ENCODE measurements at regions not wholly inside any gene's neighbourhood (a gene's known extent, or its start where the extent isn't known, plus 50 kb on each side); places are given as distances from the start of the nearest gene placed in this dataset.

DNA sequence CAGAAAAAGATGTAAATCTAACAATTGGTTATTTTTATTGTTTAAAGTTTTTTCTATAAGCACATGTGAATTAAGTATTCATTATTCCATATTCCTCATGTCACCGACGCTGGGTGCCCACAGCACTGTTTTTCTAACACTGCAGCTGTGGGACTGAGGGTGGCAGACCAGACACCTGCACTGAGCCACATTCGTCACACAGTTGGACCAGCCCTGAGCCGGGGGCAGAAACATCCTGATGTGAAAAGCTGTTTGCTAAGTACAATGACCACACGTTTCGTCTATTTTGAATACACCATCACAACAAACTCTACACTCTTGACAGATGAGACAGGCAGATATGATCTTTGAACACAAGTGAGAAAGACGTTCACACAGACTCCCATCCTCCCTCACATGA lies 749.5 kb downstream of the KCNJ18 start:
- no peaks in the 10 kb centered on the region for H3K27me3 Mint-ChIP-seq (ENCODE audit: low read depth)
- H3K27ac Mint-ChIP-seq (ENCODE audit: unreplicated experiment): no peak overlapping the region
- H3K4me3 Mint-ChIP-seq: no peak overlapping the region
- TF ChIP-seq, protein P1, sequence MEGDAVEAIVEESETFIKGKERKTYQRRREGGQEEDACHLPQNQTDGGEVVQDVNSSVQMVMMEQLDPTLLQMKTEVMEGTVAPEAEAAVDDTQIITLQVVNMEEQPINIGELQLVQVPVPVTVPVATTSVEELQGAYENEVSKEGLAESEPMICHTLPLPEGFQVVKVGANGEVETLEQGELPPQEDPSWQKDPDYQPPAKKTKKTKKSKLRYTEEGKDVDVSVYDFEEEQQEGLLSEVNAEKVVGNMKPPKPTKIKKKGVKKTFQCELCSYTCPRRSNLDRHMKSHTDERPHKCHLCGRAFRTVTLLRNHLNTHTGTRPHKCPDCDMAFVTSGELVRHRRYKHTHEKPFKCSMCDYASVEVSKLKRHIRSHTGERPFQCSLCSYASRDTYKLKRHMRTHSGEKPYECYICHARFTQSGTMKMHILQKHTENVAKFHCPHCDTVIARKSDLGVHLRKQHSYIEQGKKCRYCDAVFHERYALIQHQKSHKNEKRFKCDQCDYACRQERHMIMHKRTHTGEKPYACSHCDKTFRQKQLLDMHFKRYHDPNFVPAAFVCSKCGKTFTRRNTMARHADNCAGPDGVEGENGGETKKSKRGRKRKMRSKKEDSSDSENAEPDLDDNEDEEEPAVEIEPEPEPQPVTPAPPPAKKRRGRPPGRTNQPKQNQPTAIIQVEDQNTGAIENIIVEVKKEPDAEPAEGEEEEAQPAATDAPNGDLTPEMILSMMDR (conservative IDR thresholded peaks at IDR 0.05): no peak
- peaks cover 16% of the 10 kb centered on the region for H3K9me3 Mint-ChIP-seq
- H3K36me3 Mint-ChIP-seq (ENCODE audit: low read depth): peaks cover 13% of the 10 kb centered on the region
- no peak for DNase-seq (ENCODE audit: low read depth, low spot score)
- H3K4me1 Mint-ChIP-seq: no peaks in the 10 kb centered on the region

DNA sequence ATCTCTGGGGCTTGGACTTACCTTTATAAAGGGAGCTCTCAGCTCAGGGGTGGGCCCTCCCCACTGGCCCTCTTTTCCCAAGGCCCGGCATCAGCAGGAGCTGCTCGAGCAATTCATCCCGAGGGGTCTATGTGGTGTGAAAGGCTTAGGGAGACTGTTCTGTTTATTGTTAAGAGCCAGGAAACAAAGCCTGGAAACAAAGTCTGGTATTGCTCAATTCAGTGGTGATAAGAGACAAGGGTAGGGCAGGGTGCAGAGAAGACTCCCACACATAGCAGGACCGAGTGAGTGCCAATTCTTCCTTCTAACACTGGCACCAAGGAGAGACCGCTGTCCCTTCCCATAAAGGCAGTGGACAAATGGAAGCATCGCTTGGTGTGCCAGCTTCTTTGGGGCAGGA lies 750.7 kb downstream of the KCNJ18 start:
- peaks cover 6% of the 10 kb centered on the region for H3K36me3 Mint-ChIP-seq (ENCODE audit: low read depth)

DNA sequence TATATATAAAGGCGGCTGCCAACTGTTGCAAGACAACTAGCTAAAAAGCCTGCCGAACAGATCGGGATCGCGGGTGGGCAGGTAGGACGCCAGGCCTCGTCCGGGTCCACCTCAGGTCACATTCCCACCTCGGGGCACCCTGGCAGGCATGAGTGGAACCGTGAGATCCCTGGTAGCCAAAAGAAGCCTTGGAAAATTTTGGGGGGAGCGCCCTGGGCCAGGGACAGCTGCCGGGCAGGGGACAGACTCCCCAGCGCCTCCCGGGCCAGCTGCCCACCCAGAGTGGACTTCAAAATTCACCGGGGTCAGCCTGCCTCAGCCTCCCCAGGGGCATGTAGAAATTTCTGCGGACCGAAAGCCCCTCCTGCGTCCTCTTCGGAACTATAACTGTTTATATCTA lies 760.9 kb downstream of the KCNJ18 start:
- no peak for DNase-seq (ENCODE audit: low read depth, low spot score)
- H3K36me3 Mint-ChIP-seq (ENCODE audit: low read depth): no peaks in the 10 kb centered on the region
- H3K27ac Mint-ChIP-seq (ENCODE audit: unreplicated experiment): no peak overlapping the region
- no peaks in the 10 kb centered on the region for H3K4me1 Mint-ChIP-seq
- H3K4me3 Mint-ChIP-seq: no peak overlapping the region
- H3K9me3 Mint-ChIP-seq: peaks cover 22% of the 10 kb centered on the region
- no peaks in the 10 kb centered on the region for H3K27me3 Mint-ChIP-seq (ENCODE audit: low read depth)
- TF ChIP-seq, protein P1 (conservative IDR thresholded peaks at IDR 0.05): no peak

More for the DNA sequence above, 750.7 kb downstream of the KCNJ18 start:
- no peak overlapping the region for H3K27ac Mint-ChIP-seq (ENCODE audit: unreplicated experiment)
- H3K4me1 Mint-ChIP-seq: no peaks in the 10 kb centered on the region
- no peak overlapping the region for H3K4me3 Mint-ChIP-seq
- DNase-seq (ENCODE audit: low read depth, low spot score): no peak
- H3K27me3 Mint-ChIP-seq (ENCODE audit: low read depth): no peaks in the 10 kb centered on the region
- TF ChIP-seq, protein P1 (conservative IDR thresholded peaks at IDR 0.05): no peak
- peaks cover 8% of the 10 kb centered on the region for H3K9me3 Mint-ChIP-seq

DNA sequence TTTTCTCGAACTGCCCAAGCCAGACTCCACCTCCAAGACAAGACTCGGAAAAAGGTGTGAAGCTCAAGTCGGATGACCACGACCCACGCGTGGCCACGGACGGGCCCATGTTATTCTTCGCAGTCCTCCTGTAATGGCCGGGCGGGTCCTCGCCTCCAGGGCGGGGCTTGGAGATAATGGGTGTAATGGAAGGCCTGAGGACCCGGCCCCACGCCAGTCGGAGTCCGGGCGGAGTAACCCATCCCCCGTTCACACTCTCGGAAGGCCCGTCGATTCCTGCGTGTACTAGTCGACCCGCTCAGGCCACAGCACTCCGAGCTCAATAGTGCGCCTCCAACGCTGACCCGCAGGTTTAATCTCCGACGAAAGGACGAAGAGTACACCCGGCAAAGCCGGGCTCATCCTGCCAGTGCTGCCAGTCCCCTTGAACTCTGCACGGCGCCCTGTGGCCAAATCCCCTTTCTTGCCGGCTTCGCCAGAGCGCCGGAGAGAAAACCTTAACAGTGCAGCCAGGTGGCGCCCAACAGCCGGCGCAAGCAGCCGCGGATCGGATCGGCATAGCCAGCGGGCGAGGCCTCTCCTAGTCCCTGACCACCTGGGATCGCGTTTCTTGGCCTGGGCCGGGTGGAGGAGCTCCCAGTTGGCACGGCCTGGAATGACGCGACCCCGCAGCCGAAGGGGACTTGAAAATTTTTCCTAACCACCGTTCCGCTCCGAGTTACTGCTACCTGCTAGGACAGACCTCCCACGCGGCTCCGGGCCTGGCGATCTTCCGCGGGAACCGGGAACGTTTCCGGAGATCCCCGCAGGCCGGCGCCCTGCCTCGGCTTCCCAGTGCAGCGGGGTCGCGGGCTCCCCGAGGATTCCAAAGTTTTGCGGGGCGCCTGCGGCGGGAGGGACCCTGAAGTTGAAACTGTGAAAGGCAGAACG lies 762.0 kb downstream of the KCNJ18 start:
- TF ChIP-seq, protein P1 (conservative IDR thresholded peaks at IDR 0.05): no peak
- Mint-ChIP-seq H3K36me3 (ENCODE audit: low read depth) (no peaks in the 10 kb centered on the region), H3K27me3 (ENCODE audit: low read depth) (no peaks in the 10 kb centered on the region), H3K4me3 (no peak overlapping the region), H3K9me3 (peaks cover 19% of the 10 kb centered on the region), H3K27ac (ENCODE audit: unreplicated experiment) (no peak overlapping the region), H3K4me1 (no peaks in the 10 kb centered on the region)
- DNase-seq (ENCODE audit: low read depth, low spot score): no peak

DNA sequence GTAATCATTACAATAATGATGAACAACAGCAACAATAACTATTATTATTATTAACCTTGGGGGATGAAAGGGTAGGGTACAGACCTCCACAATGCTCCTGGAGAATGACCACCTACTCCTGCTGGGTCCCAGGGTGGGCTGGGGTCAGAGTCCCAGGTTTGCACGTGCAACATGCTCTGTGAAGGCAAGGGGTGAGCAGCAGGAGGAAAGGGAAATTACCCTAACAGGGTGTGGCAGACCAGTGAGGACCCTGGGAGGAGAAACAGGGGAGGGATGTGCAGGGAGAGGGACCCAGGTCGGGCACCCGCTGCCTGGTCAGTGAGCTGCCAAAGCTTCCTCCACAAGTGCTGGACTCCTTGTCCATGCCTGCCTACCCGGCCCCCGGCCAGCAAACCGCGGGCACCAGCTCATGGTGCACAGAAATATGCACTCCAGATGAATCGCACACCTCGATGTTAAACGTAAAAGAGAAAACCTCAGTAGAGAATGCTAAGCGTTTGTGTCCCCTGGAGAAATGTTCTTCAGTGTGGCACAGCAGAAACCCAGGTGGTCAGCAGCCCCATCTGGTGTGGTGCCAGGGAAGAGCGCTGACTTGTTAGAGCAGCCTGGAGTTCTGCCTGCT lies 767.1 kb downstream of the KCNJ18 start:
- peaks cover 23% of the 10 kb centered on the region for H3K9me3 Mint-ChIP-seq
- H3K4me3 Mint-ChIP-seq: no peak overlapping the region
- H3K4me1 Mint-ChIP-seq: no peaks in the 10 kb centered on the region
- H3K36me3 Mint-ChIP-seq (ENCODE audit: low read depth): peaks cover 10% of the 10 kb centered on the region
- DNase-seq (ENCODE audit: low read depth, low spot score): no peak
- H3K27me3 Mint-ChIP-seq (ENCODE audit: low read depth): no peaks in the 10 kb centered on the region
- H3K27ac Mint-ChIP-seq (ENCODE audit: unreplicated experiment): no peak overlapping the region
- TF ChIP-seq, protein P1 (conservative IDR thresholded peaks at IDR 0.05): no peak

All from neural crest cell (in vitro differentiated cells).